CD14-positive monocyte (primary cell): ENCODE measurements at regions not wholly inside any gene's neighbourhood (a gene's known extent, or its start where the extent isn't known, plus 50 kb on each side); places are given as distances from the start of the nearest gene placed in this dataset.

Experiments
- DNase-seq, 3 donors: peaks; one replicate each; pipeline ENCODE4 v3.0.0-alpha.2; 2011 to 2022
- H2AFZ ChIP-seq: 2 replicates; pipeline ENCODE4 v1.6.0; 2012; ENCODE audit warnings: mild to moderate bottlenecking, low read depth, low read length, inconsistent platforms; ENCODE audit not compliant: insufficient read depth, poor library complexity, severe bottlenecking
- H3K27ac ChIP-seq, 2 donors: 1 replicate in 1 of 2; 2 replicates in 1 of 2; pipeline ENCODE4 v1.5.1; 2012 to 2013; ENCODE audit warnings: low read length in 2 of 2, control low read depth in 1 of 2, inconsistent platforms in 1 of 2, low read depth in 1 of 2, mild to moderate bottlenecking in 1 of 2
- H3K27me3 ChIP-seq, 2 donors: one replicate each; pipeline versions ENCODE4 v1.6.0 to v1.6.1; 2011 to 2013; ENCODE audit warnings: low read length in 2 of 2; ENCODE audit not compliant: control insufficient read depth in 2 of 2, insufficient read depth in 2 of 2
- H3K36me3 ChIP-seq, 2 donors: replicated peaks in 1 of 2; 1 replicate in 1 of 2; 2 replicates in 1 of 2; pipeline versions ENCODE4 v1.5.1 to v1.6.1; 2012 to 2013; ENCODE audit warnings: low read length in 2 of 2, control low read depth in 1 of 2, inconsistent platforms in 1 of 2, mild to moderate bottlenecking in 1 of 2; ENCODE audit not compliant: insufficient read depth in 2 of 2, control insufficient read depth in 1 of 2
- H3K4me1 ChIP-seq, 2 donors: 1 replicate in 1 of 2; 2 replicates in 1 of 2; pipeline versions ENCODE4 v1.5.1 to v1.6.1; 2012 to 2013; ENCODE audit warnings: low read length in 2 of 2, control low read depth in 1 of 2, inconsistent platforms in 1 of 2, mild to moderate bottlenecking in 1 of 2, moderate library complexity in 1 of 2; ENCODE audit not compliant: insufficient read depth in 2 of 2, control insufficient read depth in 1 of 2
- H3K4me2 ChIP-seq: replicated peaks from 2 replicates; pipeline ENCODE3; 2012; ENCODE audit warnings: low read length, moderate library complexity, mild to moderate bottlenecking; ENCODE audit not compliant: poor library complexity, severe bottlenecking; ENCODE audit errors: extremely low read depth
- H3K4me3 ChIP-seq, 3 experiments: fragments of 200-600 bp in 1 of 3; sonication (generic) in 1 of 3; replicated peaks in 1 of 3; 1 replicate in 2 of 3; 2 replicates in 1 of 3; pipeline ENCODE4 v1.5.1; 2011 to 2013; ENCODE audit warnings: low read length in 3 of 3, mild to moderate bottlenecking in 3 of 3, control low read depth in 2 of 3, low read depth in 2 of 3, inconsistent platforms in 1 of 3, moderate library complexity in 1 of 3
- H3K79me2 ChIP-seq: 2 replicates; pipeline ENCODE4 v1.6.0; 2012; ENCODE audit warnings: mild to moderate bottlenecking, control low read depth, inconsistent platforms, low read length, moderate library complexity; ENCODE audit not compliant: insufficient read depth
- H3K9ac ChIP-seq: 2 replicates; pipeline ENCODE4 v1.6.0; 2017; ENCODE audit warnings: low read length, mild to moderate bottlenecking; ENCODE audit not compliant: insufficient read depth, poor library complexity, severe bottlenecking
- H3K9me3 ChIP-seq, 2 donors: replicated peaks in 1 of 2; 1 replicate in 1 of 2; 2 replicates in 1 of 2; pipeline versions ENCODE4 v1.5.1 to v1.6.1; 2012 to 2013; ENCODE audit warnings: low read length in 2 of 2, control low read depth in 1 of 2; ENCODE audit not compliant: control insufficient read depth in 1 of 2, insufficient read depth in 1 of 2
- H4K20me1 ChIP-seq: 2 replicates; pipeline ENCODE4 v1.6.0; 2012; ENCODE audit warnings: mild to moderate bottlenecking, low read length, control low read depth, moderate library complexity; ENCODE audit not compliant: insufficient read depth
- H3K27ac Mint-ChIP-seq, 7 donors: one replicate each; pipeline ENCODE4 v1.8.0; 2020; ENCODE audit warnings: mild to moderate bottlenecking in 7 of 7, mixed read lengths in 7 of 7, moderate library complexity in 6 of 7, inconsistent platforms in 2 of 7
- H3K27me3 Mint-ChIP-seq, 3 donors: one replicate each; pipeline ENCODE4 v1.8.0; 2021 to 2022; ENCODE audit warnings: low read depth in 3 of 3, mild to moderate bottlenecking in 3 of 3, mixed read lengths in 3 of 3, moderate library complexity in 3 of 3, inconsistent platforms in 1 of 3
- H3K36me3 Mint-ChIP-seq, 2 donors: one replicate each; pipeline ENCODE4 v1.8.0; 2020; ENCODE audit warnings: mixed read lengths in 2 of 2, inconsistent platforms in 1 of 2, mild to moderate bottlenecking in 1 of 2
- H3K4me1 Mint-ChIP-seq: one replicate; pipeline ENCODE4 v1.8.0; 2020; ENCODE audit warnings: mild to moderate bottlenecking, mixed read lengths
- H3K4me3 Mint-ChIP-seq, 2 donors: one replicate each; pipeline ENCODE4 v1.8.0; 2020; ENCODE audit warnings: mild to moderate bottlenecking in 2 of 2, mixed read lengths in 2 of 2, moderate library complexity in 1 of 2
- H3K9me3 Mint-ChIP-seq, 7 donors: one replicate each; pipeline ENCODE4 v1.8.0; 2020 to 2022; ENCODE audit warnings: mixed read lengths in 7 of 7, mild to moderate bottlenecking in 6 of 7, moderate library complexity in 6 of 7, inconsistent platforms in 2 of 7
- CTCF ChIP-seq: fragments of 200-600 bp; IDR thresholded peaks from one replicate; pipeline ENCODE4 v1.8.0; 2022; ENCODE audit warnings: antibody characterized with exemption, mild to moderate bottlenecking
- WGBS: methylation state at CpG from one replicate; pipeline ENCODE4 v1.1.5; 2013; ENCODE audit warnings: missing lambda C conversion rate; ENCODE audit not compliant: insufficient coverage; 5-methylcytosine and 5-hydroxymethylcytosine counted together
- intact Hi-C, 2 donors: fragments of 100-400 bp; cut with micrococcal nuclease; formaldehyde crosslinking; loops; one replicate each; pipeline versions ENCODE4 v1.15.0 to v1.15.1; 2023

- H3K4me3 ChIP-seq: no peak overlapping the region
- H3K9ac ChIP-seq: no peak overlapping the region
- H3K4me1 ChIP-seq: no peaks in the 10 kb centered on the region
- no peaks in the 10 kb centered on the region for H3K4me1 Mint-ChIP-seq
- no peaks in the 10 kb centered on the region for H3K36me3 Mint-ChIP-seq
- no peak overlapping the region for H2AFZ ChIP-seq
- DNase-seq: no peak
- no peaks in the 10 kb centered on the region for H3K79me2 ChIP-seq
- H3K4me3 Mint-ChIP-seq: no peak overlapping the region
- no peak for TF ChIP-seq CTCF
- intact Hi-C loops: no loop called here
- H3K9me3 ChIP-seq: no peaks in the 10 kb centered on the region
- no peaks in the 10 kb centered on the region for H3K36me3 ChIP-seq
- no peak overlapping the region for H3K27ac ChIP-seq
- no peak overlapping the region for H3K4me2 ChIP-seq
- no peak overlapping the region for H3K27ac Mint-ChIP-seq
- no peaks in the 10 kb centered on the region for H4K20me1 ChIP-seq
- H3K27me3 Mint-ChIP-seq: peaks cover 0 to 1% (median 0%) of the 10 kb centered on the region in 3 donors
- peaks cover 0 to 2% (median 0%) of the 10 kb centered on the region in 7 donors for H3K9me3 Mint-ChIP-seq
- no CpG with 5 or more reads among the region's 2 CpGs for WGBS
- H3K27me3 ChIP-seq: no peaks in the 10 kb centered on the region
Observed at GRCh38 chr5:85910335-85910734, 707.4 kb upstream of the COX7C start.

GRCh38 chr5:85920984-85921383, 696.8 kb upstream of the COX7C start:
- Histone ChIP-seq H3K9ac (no peak overlapping the region), H3K27ac (no peak overlapping the region), H3K4me2 (no peak overlapping the region), H3K36me3 (no peaks in the 10 kb centered on the region), H3K4me3 (no peak overlapping the region), H3K4me1 (no peaks in the 10 kb centered on the region), H3K27me3 (no peaks in the 10 kb centered on the region), H2AFZ (no peak overlapping the region), H3K9me3 (peaks cover 25 to 30% of the 10 kb centered on the region in 2 donors), H3K79me2 (no peaks in the 10 kb centered on the region), H4K20me1 (no peaks in the 10 kb centered on the region)
- Mint-ChIP-seq H3K27me3 (no peaks in the 10 kb centered on the region), H3K4me1 (no peaks in the 10 kb centered on the region), H3K36me3 (no peaks in the 10 kb centered on the region), H3K27ac (no peak overlapping the region), H3K4me3 (no peak overlapping the region), H3K9me3 (peaks cover 5 to 28% (median 11%) of the 10 kb centered on the region in 7 donors)
- DNase-seq: no peak
- TF ChIP-seq CTCF: no peak
- WGBS: 89% methylated on average over 4 of the region's 4 CpGs
- intact Hi-C loops: no loop called here
